GM12891 (cell line): ENCODE measurements at regions not wholly inside any gene's neighbourhood (a gene's known extent, or its start where the extent isn't known, plus 50 kb on each side); places are given as distances from the start of the nearest gene placed in this dataset.

ENCODE experiments used
- PAX5 ChIP-seq: IDR thresholded peaks from 2 replicates; pipeline ENCODE4 v1.6.1; 2011; ENCODE audit warnings: low read length, moderate library complexity, mild to moderate bottlenecking; ENCODE audit not compliant: insufficient read depth, severe bottlenecking
- POLR2A ChIP-seq: IDR thresholded peaks from 2 replicates; pipeline ENCODE4 v1.6.1; 2011; ENCODE audit warnings: low read depth, low read length, control low read depth
- POLR2AphosphoS5 ChIP-seq: IDR thresholded peaks from 2 replicates; pipeline ENCODE4 v1.6.1; 2011; ENCODE audit warnings: low read depth, low read length, control low read depth
- POU2F2 ChIP-seq: IDR thresholded peaks from 2 replicates; pipeline ENCODE4 v1.6.1; 2011; ENCODE audit warnings: low read depth, mild to moderate bottlenecking, control low read depth, low read length, moderate library complexity
- SPI1 ChIP-seq: IDR thresholded peaks from 2 replicates; pipeline ENCODE4 v1.6.1; 2011; ENCODE audit warnings: low read depth, low read length, control low read depth
- TAF1 ChIP-seq: IDR thresholded peaks from 2 replicates; pipeline ENCODE4 v1.6.1; 2011; ENCODE audit warnings: low read depth, low read length, control low read depth

DNA sequence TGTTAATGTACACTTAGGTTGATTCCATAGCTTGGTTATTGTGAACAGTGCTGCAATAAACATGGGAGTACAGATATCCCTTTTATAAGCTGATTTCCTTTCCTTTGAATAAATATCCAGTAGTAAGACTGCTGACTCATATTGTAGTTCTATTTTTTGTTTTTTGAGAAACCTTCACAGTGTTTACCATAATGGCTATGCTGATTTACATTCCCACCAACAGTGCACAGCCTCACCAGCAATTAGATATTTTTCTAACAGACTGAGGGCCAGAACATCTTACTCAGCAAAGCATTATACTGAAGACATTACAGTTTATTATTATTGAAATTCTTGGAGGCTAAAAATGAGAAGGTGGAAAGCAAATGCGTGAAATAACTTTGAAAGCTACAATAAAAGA lies 187.3 kb upstream of the HEY2 start:
- no peak for TF ChIP-seq POLR2AphosphoS5
- TF ChIP-seq SPI1, result no peak
- TF ChIP-seq POLR2A, result no peak
- no peak for TF ChIP-seq PAX5
- no peak for TF ChIP-seq TAF1
- no peak for TF ChIP-seq POU2F2
